HCT116 (cell line): ENCODE measurements at regions not wholly inside any gene's neighbourhood (a gene's known extent, or its start where the extent isn't known, plus 50 kb on each side); places are given as distances from the start of the nearest gene placed in this dataset.

Experiments used
- ATAC-seq: fragments of 200-7000 bp; cut with Tn5 transposase; 2 replicates; pipeline ENCODE4 v1.9.1; 2020; ENCODE audit warnings: mild to moderate bottlenecking, moderate library complexity
- BruUV-seq: library from RNA; stranded (reverse); fragments of 400-500 nt; replicated peaks from 2 replicates; lab custom pipeline; 2021; lab: Mats Ljungman, UMichigan
- CTCF ChIA-PET: fragments of 300-600 bp; sonication (Branson Sonifier 250); formaldehyde crosslinking; loops from one replicate; lab custom pipeline; 2021; ENCODE audit warnings: antibody characterized with exemption; lab: Charles Lee
- POLR2A ChIA-PET: fragments of 300-600, 350-600 bp; sonication (Branson Sonifier 250); formaldehyde crosslinking; loops from one replicate; lab custom pipeline; 2021; ENCODE audit warnings: antibody characterized with exemption; lab: Charles Lee
- RAD21 ChIA-PET, 2 experiments: fragments of 300-600 bp; sonication (Branson Sonifier 250); formaldehyde crosslinking; loops; one replicate each; lab custom pipeline; 2023; ENCODE audit warnings: low total read pairs in 2 of 2; ENCODE audit not compliant: uncharacterized antibody in 2 of 2, unreplicated experiment in 2 of 2, low non-redundant PET in 1 of 2; lab: Charles Lee
- DNase-seq: peaks from one replicate; pipeline ENCODE4 v3.0.0-alpha.2; 2010; ENCODE audit warnings: low read depth, low spot score
- H2AFZ ChIP-seq: fragments of 200-600 bp; shearing (Covaris generic), sonication (generic); 2 replicates; pipeline ENCODE4 v1.6.1; 2017; ENCODE audit warnings: low read depth, mixed run types, mixed read lengths, antibody characterized with exemption, low read length; ENCODE audit not compliant: poor library complexity, severe bottlenecking
- H3K27ac ChIP-seq: 2 replicates; pipeline ENCODE4 v1.5.1; 2012; ENCODE audit warnings: low read depth, low read length
- H3K27me3 ChIP-seq: fragments of 200-600 bp; sonication (generic); 2 replicates; pipeline ENCODE4 v1.6.1; 2016; ENCODE audit warnings: mixed run types, low read length, mixed read lengths; ENCODE audit not compliant: insufficient read depth
- H3K36me3 ChIP-seq, 2 experiments: fragments of 200-500 bp in 1 of 2; fragments of 200-600 bp in 1 of 2; sonication (Bioruptor generic) in 1 of 2; sonication (generic) in 1 of 2; 2 replicates each; pipeline versions ENCODE4 v1.5.1 to v1.6.1; 2014 to 2016; ENCODE audit warnings: low read length in 2 of 2, inconsistent platforms in 1 of 2, mixed read lengths in 1 of 2, mixed run types in 1 of 2; ENCODE audit not compliant: insufficient read depth in 2 of 2, control insufficient read depth in 1 of 2
- H3K4me1 ChIP-seq, 2 experiments: fragments of 200-600 bp in 1 of 2; sonication (generic) in 1 of 2; 2 replicates each; pipeline versions ENCODE4 v1.5.1 to v1.6.1; 2012 to 2017; ENCODE audit warnings: low read length in 2 of 2, inconsistent platforms in 1 of 2, mild to moderate bottlenecking in 1 of 2, mixed read lengths in 1 of 2, mixed run types in 1 of 2, moderate library complexity in 1 of 2; ENCODE audit not compliant: insufficient read depth in 2 of 2, control insufficient read depth in 1 of 2
- H3K4me2 ChIP-seq: fragments of 200-600 bp; sonication (generic); 2 replicates; pipeline ENCODE4 v1.6.1; 2017; ENCODE audit warnings: mixed run types, low read length, mixed read lengths
- H3K4me3 ChIP-seq, 2 experiments: fragments of 200-600 bp in 1 of 2; sonication (generic) in 1 of 2; replicated peaks in 1 of 2; 2 replicates each; pipeline ENCODE4 v1.5.1; 2011 to 2016; ENCODE audit warnings: low read length in 2 of 2, control low read depth in 1 of 2, low read depth in 1 of 2, mild to moderate bottlenecking in 1 of 2, mixed read lengths in 1 of 2, mixed run types in 1 of 2
- H3K79me2 ChIP-seq: fragments of 200-600 bp; sonication (generic); 2 replicates; pipeline ENCODE4 v1.6.1; 2017; ENCODE audit warnings: mild to moderate bottlenecking, mixed run types, low read length, moderate library complexity, mixed read lengths; ENCODE audit not compliant: insufficient read depth
- H3K9ac ChIP-seq: fragments of 200-600 bp; sonication (generic); 2 replicates; pipeline ENCODE4 v1.6.1; 2016; ENCODE audit warnings: low read length, mixed read lengths
- H3K9me2 ChIP-seq: fragments of 200-600 bp; sonication (generic), shearing (Covaris generic); 2 replicates; pipeline ENCODE4 v1.6.1; 2017; ENCODE audit warnings: mixed run types, mild to moderate bottlenecking, moderate library complexity; ENCODE audit not compliant: insufficient read depth
- H3K9me3 ChIP-seq, 2 experiments: fragments of 200-500 bp in 1 of 2; fragments of 200-600 bp in 1 of 2; sonication (Bioruptor generic) in 1 of 2; sonication (generic) in 1 of 2; 2 replicates each; pipeline ENCODE4 v1.6.1; 2014 to 2017; ENCODE audit warnings: low read length in 2 of 2, mixed read lengths in 2 of 2, inconsistent platforms in 1 of 2, low read depth in 1 of 2, mild to moderate bottlenecking in 1 of 2, mixed run types in 1 of 2, moderate library complexity in 1 of 2; ENCODE audit not compliant: control insufficient read depth in 1 of 2, insufficient read depth in 1 of 2
- H4K20me1 ChIP-seq: fragments of 200-600 bp; sonication (generic), shearing (Covaris generic); 2 replicates; pipeline ENCODE4 v1.6.1; 2017; ENCODE audit warnings: mixed run types, mild to moderate bottlenecking, moderate library complexity; ENCODE audit not compliant: insufficient read depth
- CBX3 ChIP-seq: IDR thresholded peaks from 2 replicates; pipeline ENCODE4 v1.6.1; 2012; ENCODE audit warnings: low read depth
- CEBPB ChIP-seq: IDR thresholded peaks from 2 replicates; pipeline ENCODE4 v1.6.1; 2012; ENCODE audit warnings: low read depth
- CTCF ChIP-seq, 3 experiments: fragments of 200-600 bp in 1 of 3; sonication (generic) in 1 of 3; IDR thresholded peaks in 2 of 3; conservative IDR thresholded peaks in 1 of 3; 2 replicates each; pipeline ENCODE4 v1.5.1; 2012 to 2017; ENCODE audit warnings: low read depth in 2 of 3, low read length in 2 of 3, antibody characterized with exemption in 1 of 3, borderline replicate concordance in 1 of 3, control low read depth in 1 of 3, mild to moderate bottlenecking in 1 of 3, mixed read lengths in 1 of 3, mixed run types in 1 of 3, moderate library complexity in 1 of 3; ENCODE audit not compliant: insufficient read depth in 1 of 3
- EGR1 ChIP-seq: IDR thresholded peaks from 2 replicates; pipeline ENCODE4 v1.6.1; 2012; ENCODE audit warnings: low read depth
- ELF1 ChIP-seq: IDR thresholded peaks from 2 replicates; pipeline ENCODE4 v1.6.1; 2012; ENCODE audit warnings: low read depth, borderline replicate concordance
- EZH2 ChIP-seq: fragments of 200-600 bp; sonication (generic); IDR thresholded peaks from 2 replicates; pipeline ENCODE4 v1.6.1; 2017; ENCODE audit warnings: antibody characterized with exemption, mixed run types
- EZH2phosphoT487 ChIP-seq: fragments of 200-600 bp; IDR thresholded peaks from 2 replicates; pipeline ENCODE4 v1.6.1; 2018; ENCODE audit warnings: antibody characterized with exemption, borderline replicate concordance
- POLR2A ChIP-seq: IDR thresholded peaks from 2 replicates; pipeline ENCODE4 v1.7.0; 2011; ENCODE audit warnings: borderline replicate concordance; ENCODE audit not compliant: insufficient read depth, insufficient read length; ENCODE audit errors: extremely low read depth
- POLR2AphosphoS5 ChIP-seq: IDR thresholded peaks from 2 replicates; pipeline ENCODE4 v1.6.1; 2011; ENCODE audit warnings: mild to moderate bottlenecking, low read depth, low read length, moderate library complexity
- RAD21 ChIP-seq: IDR thresholded peaks from 2 replicates; pipeline ENCODE4 v1.6.1; 2012; ENCODE audit warnings: low read depth, mild to moderate bottlenecking
- SIN3A ChIP-seq: IDR thresholded peaks from 2 replicates; pipeline ENCODE4 v1.6.1; 2012; ENCODE audit warnings: low read depth
- SRF ChIP-seq: IDR thresholded peaks from 2 replicates; pipeline ENCODE4 v1.6.1; 2012; ENCODE audit warnings: low read depth
- TCF7L2 ChIP-seq: IDR thresholded peaks from 2 replicates; pipeline ENCODE4 v1.7.0; 2011; ENCODE audit warnings: borderline replicate concordance, inconsistent platforms; ENCODE audit not compliant: insufficient read depth, insufficient read length; ENCODE audit errors: extremely low read depth
- YY1 ChIP-seq: IDR thresholded peaks from 2 replicates; pipeline ENCODE4 v1.6.1; 2011; ENCODE audit warnings: low read length, low read depth, moderate library complexity, mild to moderate bottlenecking; ENCODE audit not compliant: insufficient replicate concordance; ENCODE audit errors: extremely low read depth
- ZBTB33 ChIP-seq: IDR thresholded peaks from 2 replicates; pipeline ENCODE4 v1.6.1; 2011; ENCODE audit warnings: mild to moderate bottlenecking, low read length, moderate library complexity; ENCODE audit not compliant: insufficient replicate concordance; ENCODE audit errors: extremely low read depth
- ZFX ChIP-seq: fragments of 450-650 bp; IDR thresholded peaks from 2 replicates; pipeline ENCODE4 v1.6.1; 2017
- ZNF274 ChIP-seq: fragments of 200-500 bp; sonication (Bioruptor generic); IDR thresholded peaks from 2 replicates; pipeline ENCODE4 v1.6.1; 2014; ENCODE audit warnings: mild to moderate bottlenecking, low read depth, low read length, inconsistent platforms
- intact Hi-C: fragments of 100-400 bp; cut with micrococcal nuclease; formaldehyde crosslinking; loops from 2 replicates; pipeline ENCODE4 v1.10.0; 2022
- TF ChIP-seq, protein P1 (sequence below): IDR thresholded peaks from 2 replicates; pipeline ENCODE4 v1.6.1; 2012; ENCODE audit warnings: low read depth

DNA sequence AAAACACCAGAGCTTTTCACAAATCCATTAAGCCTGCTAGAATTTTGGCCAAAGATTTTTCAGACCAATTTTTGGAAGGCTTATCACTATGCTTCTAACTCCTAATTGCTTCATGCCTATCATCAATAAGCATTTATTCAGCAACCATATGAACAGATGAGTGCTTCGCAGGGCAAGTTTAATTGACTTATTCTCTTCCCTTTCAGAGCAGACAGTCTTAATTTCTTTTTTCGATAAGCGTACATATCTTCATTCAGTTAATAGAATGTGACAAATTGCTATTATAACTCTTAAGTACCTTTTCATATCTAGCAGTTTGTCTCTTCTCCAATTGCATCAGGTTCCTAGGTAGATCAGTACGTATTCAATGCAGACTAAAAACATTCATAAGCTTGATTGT lies 298.4 kb upstream of the ANO5 start:
- H3K36me3 ChIP-seq = no peaks in the 10 kb centered on the region
- no peaks in the 10 kb centered on the region for H3K79me2 ChIP-seq
- POLR2A ChIA-PET = no interaction called here
- intact Hi-C loops = no loop called here
- DNase-seq = no peak
- H3K27ac ChIP-seq = no peak overlapping the region
- TF ChIP-seq ELF1 = no peak
- no peak for TF ChIP-seq TCF7L2
- TF ChIP-seq EZH2phosphoT487 = no peak
- no peak for TF ChIP-seq RAD21
- TF ChIP-seq CEBPB = no peak
- no peak for TF ChIP-seq SIN3A
- no peak for TF ChIP-seq CBX3
- TF ChIP-seq POLR2A = no peak
- no peak for TF ChIP-seq ZNF274
- no peak for TF ChIP-seq POLR2AphosphoS5
- no peak for TF ChIP-seq YY1
- TF ChIP-seq SRF = no peak
- TF ChIP-seq EZH2 = no peak
- TF ChIP-seq ZFX = no peak
- TF ChIP-seq EGR1 = no peak
- TF ChIP-seq CTCF (IDR thresholded peaks at IDR 0.05 in 2 of 3, conservative IDR thresholded peaks at IDR 0.05 in 1 of 3; ENCODE audit: borderline replicate concordance in 1 of 3, insufficient read depth in 1 of 3, low read depth in 2 of 3, low read length in 2 of 3) = no peak
- TF ChIP-seq ZBTB33 = no peak
- TF ChIP-seq, protein P1, sequence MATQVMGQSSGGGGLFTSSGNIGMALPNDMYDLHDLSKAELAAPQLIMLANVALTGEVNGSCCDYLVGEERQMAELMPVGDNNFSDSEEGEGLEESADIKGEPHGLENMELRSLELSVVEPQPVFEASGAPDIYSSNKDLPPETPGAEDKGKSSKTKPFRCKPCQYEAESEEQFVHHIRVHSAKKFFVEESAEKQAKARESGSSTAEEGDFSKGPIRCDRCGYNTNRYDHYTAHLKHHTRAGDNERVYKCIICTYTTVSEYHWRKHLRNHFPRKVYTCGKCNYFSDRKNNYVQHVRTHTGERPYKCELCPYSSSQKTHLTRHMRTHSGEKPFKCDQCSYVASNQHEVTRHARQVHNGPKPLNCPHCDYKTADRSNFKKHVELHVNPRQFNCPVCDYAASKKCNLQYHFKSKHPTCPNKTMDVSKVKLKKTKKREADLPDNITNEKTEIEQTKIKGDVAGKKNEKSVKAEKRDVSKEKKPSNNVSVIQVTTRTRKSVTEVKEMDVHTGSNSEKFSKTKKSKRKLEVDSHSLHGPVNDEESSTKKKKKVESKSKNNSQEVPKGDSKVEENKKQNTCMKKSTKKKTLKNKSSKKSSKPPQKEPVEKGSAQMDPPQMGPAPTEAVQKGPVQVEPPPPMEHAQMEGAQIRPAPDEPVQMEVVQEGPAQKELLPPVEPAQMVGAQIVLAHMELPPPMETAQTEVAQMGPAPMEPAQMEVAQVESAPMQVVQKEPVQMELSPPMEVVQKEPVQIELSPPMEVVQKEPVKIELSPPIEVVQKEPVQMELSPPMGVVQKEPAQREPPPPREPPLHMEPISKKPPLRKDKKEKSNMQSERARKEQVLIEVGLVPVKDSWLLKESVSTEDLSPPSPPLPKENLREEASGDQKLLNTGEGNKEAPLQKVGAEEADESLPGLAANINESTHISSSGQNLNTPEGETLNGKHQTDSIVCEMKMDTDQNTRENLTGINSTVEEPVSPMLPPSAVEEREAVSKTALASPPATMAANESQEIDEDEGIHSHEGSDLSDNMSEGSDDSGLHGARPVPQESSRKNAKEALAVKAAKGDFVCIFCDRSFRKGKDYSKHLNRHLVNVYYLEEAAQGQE = no peak
- no peak for ATAC-seq
- CTCF ChIA-PET = no interaction called here
- no peaks in the 10 kb centered on the region for H3K27me3 ChIP-seq
- H3K4me2 ChIP-seq = no peak overlapping the region
- H3K9me2 ChIP-seq = no peaks in the 10 kb centered on the region
- H3K9me3 ChIP-seq = peaks cover 0 to 24% of the 10 kb centered on the region in 2 experiments; a peak in 2 of 4 replicates
- RAD21 ChIA-PET = no interaction called here
- no peaks in the 10 kb centered on the region for H4K20me1 ChIP-seq
- H3K4me3 ChIP-seq = no peak overlapping the region
- H3K9ac ChIP-seq = no peak overlapping the region
- BruUV-seq = no TSS peak
- no peak overlapping the region for H2AFZ ChIP-seq
- no peaks in the 10 kb centered on the region for H3K4me1 ChIP-seq
